ENCODE measurements at regions not wholly inside any gene's neighbourhood (a gene's known extent, or its start where the extent isn't known, plus 50 kb on each side); places are given as distances from the start of the nearest gene placed in this dataset.
"Not testable (repeated sequence)": the region's sequence is repeated elsewhere in the genome, so short reads cannot be mapped to it uniquely, and the experiment has no call there.

GRCh38 chr20:1825507-1825906, 69.7 kb upstream of the SIRPA start:
- no peak for DNase-seq

- DNase-seq: no peak
Measured at GRCh38 chr20:1824834-1825233, 70.4 kb upstream of the SIRPA start.

- no peak for DNase-seq
Measured at GRCh38 chr20:1824181-1824580, 71.0 kb upstream of the SIRPA start.

GRCh38 chr20:1823450-1823844, 71.8 kb upstream of the SIRPA start:
- no peak for DNase-seq

- no peak for DNase-seq
Measured at GRCh38 chr20:1822564-1823449, 72.4 kb upstream of the SIRPA start.

- DNase-seq: no peak
Measured at GRCh38 chr20:1820138-1821079, 74.8 kb upstream of the SIRPA start.

GRCh38 chr20:1819311-1820137, 75.7 kb upstream of the SIRPA start:
- peak; percentile 49 for DNase-seq

- DNase-seq: no peak
Measured at GRCh38 chr20:1818895-1819294, 76.3 kb upstream of the SIRPA start.

- DNase-seq: no peak
Measured at GRCh38 chr20:1818247-1818840, 76.9 kb upstream of the SIRPA start.

GRCh38 chr20:1817577-1818211, 77.5 kb upstream of the SIRPA start:
- no peak for DNase-seq

- peak; percentile 97 for DNase-seq
Measured at GRCh38 chr20:1816384-1817381, 78.5 kb upstream of the SIRPA start.

GRCh38 chr20:1815502-1816085, 79.6 kb upstream of the SIRPA start:
- peak; percentile 90 for DNase-seq

GRCh38 chr20:1814861-1815260, 80.3 kb upstream of the SIRPA start:
- not testable (repeated sequence) for DNase-seq

GRCh38 chr20:1813674-1814635, 81.3 kb upstream of the SIRPA start:
- DNase-seq: no peak

- no peak for DNase-seq
Measured at GRCh38 chr20:1813101-1813529, 82.1 kb upstream of the SIRPA start.

GRCh38 chr20:1811621-1812498, 83.3 kb upstream of the SIRPA start:
- no peak for DNase-seq

GRCh38 chr20:1810926-1811620, 84.1 kb upstream of the SIRPA start:
- peak; percentile 58 for DNase-seq
